Body of pancreas (tissue), 4 donors: ENCODE measurements at regions not wholly inside any gene's neighbourhood (a gene's known extent, or its start where the extent isn't known, plus 50 kb on each side); places are given as distances from the start of the nearest gene placed in this dataset.

ENCODE experiments used
- CTCF ChIP-seq, 7 experiments: fragments of 450-650 bp in 4 of 7; fragments of 200-600 bp in 3 of 7; sonication (generic) in 3 of 7; IDR thresholded peaks; one replicate each; pipeline ENCODE4 v1.5.1; 2016 to 2019; ENCODE audit warnings: antibody characterized with exemption in 7 of 7
- POLR2A ChIP-seq, 3 donors: fragments of 450-650 bp; IDR thresholded peaks; one replicate each; pipeline ENCODE4 v1.6.1; 2016; ENCODE audit warnings: antibody characterized with exemption in 3 of 3, mild to moderate bottlenecking in 2 of 3

- TF ChIP-seq POLR2A (IDR thresholded peaks at IDR 0.05) (no peak), CTCF (IDR thresholded peaks at IDR 0.05) (no peak)
Observed at GRCh38 chr5:39880985-39881384, 456.2 kb upstream of the DAB2 start.
